Nephron progenitor cell (in vitro differentiated cells): ENCODE measurements at regions not wholly inside any gene's neighbourhood (a gene's known extent, or its start where the extent isn't known, plus 50 kb on each side); places are given as distances from the start of the nearest gene placed in this dataset.

Experiments
- DNase-seq: peaks from one replicate; pipeline ENCODE4 v3.0.0; 2021
- H3K27ac Mint-ChIP-seq: 2 replicates; pipeline ENCODE4 v1.8.0; 2021; ENCODE audit warnings: mild to moderate bottlenecking, moderate library complexity, mixed read lengths
- H3K27me3 Mint-ChIP-seq: 2 replicates; pipeline ENCODE4 v1.8.0; 2021; ENCODE audit warnings: mild to moderate bottlenecking, low read depth, mixed read lengths; ENCODE audit not compliant: poor library complexity
- H3K36me3 Mint-ChIP-seq: 2 replicates; pipeline ENCODE4 v1.8.0; 2021; ENCODE audit warnings: low read depth, mixed read lengths
- H3K4me1 Mint-ChIP-seq: 2 replicates; pipeline ENCODE4 v1.8.0; 2021; ENCODE audit warnings: mixed read lengths
- H3K4me3 Mint-ChIP-seq: 2 replicates; pipeline ENCODE4 v1.8.0; 2021; ENCODE audit warnings: mild to moderate bottlenecking, moderate library complexity, mixed read lengths
- H3K9me3 Mint-ChIP-seq: 2 replicates; pipeline ENCODE4 v1.8.0; 2021; ENCODE audit warnings: mild to moderate bottlenecking, moderate library complexity, mixed read lengths
- CTCF ChIP-seq: fragments of 200-600 bp; sonication (generic); IDR thresholded peaks from 2 replicates; pipeline ENCODE4 v1.5.0; 2021; ENCODE audit warnings: antibody characterized with exemption

DNA sequence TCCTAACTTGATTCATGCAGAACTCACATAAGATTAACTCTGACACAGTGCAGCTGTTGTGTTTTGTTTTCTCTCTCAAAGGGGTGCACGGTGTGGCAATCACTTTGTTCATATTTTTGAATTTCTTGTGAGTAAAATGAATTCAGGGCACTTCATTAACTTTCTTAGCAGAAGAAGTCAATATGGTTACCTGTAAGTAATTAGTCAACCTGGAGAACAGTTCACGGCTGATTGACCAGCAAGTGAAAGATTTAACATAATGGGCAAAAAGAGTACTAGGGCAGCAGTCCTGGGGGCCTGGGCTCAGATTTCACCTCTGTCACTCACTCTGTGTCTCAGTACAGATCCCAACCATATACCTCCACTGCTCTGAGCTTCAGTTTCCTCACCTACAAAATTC is 102.4 kb upstream of the SPTLC3 start:
- TF ChIP-seq CTCF = no peak
- no peaks in the 10 kb centered on the region for H3K36me3 Mint-ChIP-seq
- peak overlapping the region; percentile 1 for H3K27ac Mint-ChIP-seq
- H3K4me1 Mint-ChIP-seq = peaks cover 19% of the 10 kb centered on the region
- no peak for DNase-seq
- H3K4me3 Mint-ChIP-seq = no peak overlapping the region
- H3K9me3 Mint-ChIP-seq = no peaks in the 10 kb centered on the region
- H3K27me3 Mint-ChIP-seq = no peaks in the 10 kb centered on the region

GRCh38 chr20:12911372-12911771 is 97.4 kb upstream of the SPTLC3 start:
- TF ChIP-seq CTCF = no peak
- H3K9me3 Mint-ChIP-seq = no peaks in the 10 kb centered on the region
- no peaks in the 10 kb centered on the region for H3K27me3 Mint-ChIP-seq
- H3K4me3 Mint-ChIP-seq = no peak overlapping the region
- peaks cover 30% of the 10 kb centered on the region for H3K4me1 Mint-ChIP-seq
- H3K27ac Mint-ChIP-seq = no peak overlapping the region
- DNase-seq = no peak
- no peaks in the 10 kb centered on the region for H3K36me3 Mint-ChIP-seq

- DNase-seq = no peak
- H3K27me3 Mint-ChIP-seq = no peaks in the 10 kb centered on the region
- no peaks in the 10 kb centered on the region for H3K36me3 Mint-ChIP-seq
- no peak overlapping the region for H3K27ac Mint-ChIP-seq
- TF ChIP-seq CTCF = no peak
- H3K9me3 Mint-ChIP-seq = no peaks in the 10 kb centered on the region
- H3K4me3 Mint-ChIP-seq = no peak overlapping the region
- peaks cover 34% of the 10 kb centered on the region for H3K4me1 Mint-ChIP-seq
Observed at GRCh38 chr20:12913781-12914443, 94.9 kb upstream of the SPTLC3 start.

GRCh38 chr20:12914804-12915203 is 94.0 kb upstream of the SPTLC3 start:
- Mint-ChIP-seq H3K36me3 (no peaks in the 10 kb centered on the region), H3K9me3 (no peaks in the 10 kb centered on the region), H3K27ac (no peak overlapping the region), H3K4me3 (no peak overlapping the region), H3K4me1 (peaks cover 34% of the 10 kb centered on the region), H3K27me3 (no peaks in the 10 kb centered on the region)
- TF ChIP-seq CTCF = no peak
- DNase-seq = no peak

DNA sequence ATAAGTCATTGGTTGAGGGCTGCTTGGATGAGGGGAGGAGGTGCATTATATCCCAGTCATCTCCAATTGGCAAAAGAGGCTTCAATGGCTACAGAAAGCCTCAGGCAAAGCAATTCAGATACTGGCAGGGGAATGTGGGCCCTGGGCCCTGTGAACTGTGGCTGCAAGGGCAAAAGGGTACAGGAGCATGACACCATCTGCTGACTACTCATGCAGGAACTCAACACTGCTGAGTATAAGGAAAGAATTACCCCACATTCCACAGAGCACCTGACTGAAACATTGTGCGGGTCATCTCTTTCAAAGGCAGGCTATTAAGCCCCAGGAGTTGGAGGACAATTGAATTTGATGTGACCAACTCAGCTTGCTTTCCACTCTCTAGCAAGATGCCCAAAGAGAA is 92.1 kb upstream of the SPTLC3 start:
- Mint-ChIP-seq H3K36me3 (peaks cover 1% of the 10 kb centered on the region), H3K4me1 (peaks cover 20% of the 10 kb centered on the region)
- TF ChIP-seq CTCF = no peak

GRCh38 chr20:12924126-12924525 is 84.6 kb upstream of the SPTLC3 start:
- Mint-ChIP-seq H3K4me3 (no peak overlapping the region), H3K27me3 (peaks cover 5% of the 10 kb centered on the region), H3K9me3 (peaks cover 27% of the 10 kb centered on the region), H3K27ac (peak overlapping the region; percentile 16), H3K4me1 (peaks cover 48% of the 10 kb centered on the region), H3K36me3 (peaks cover 6% of the 10 kb centered on the region)
- TF ChIP-seq CTCF = no peak
- no peak for DNase-seq

More for the DNA sequence above, 92.1 kb upstream of the SPTLC3 start:
- no peak overlapping the region for H3K4me3 Mint-ChIP-seq
- H3K27ac Mint-ChIP-seq = peak overlapping the region; percentile 5
- peaks cover 2% of the 10 kb centered on the region for H3K27me3 Mint-ChIP-seq
- no peak for DNase-seq
- H3K9me3 Mint-ChIP-seq = peaks cover 11% of the 10 kb centered on the region
